GM12878 (cell line): ENCODE measurements at regions not wholly inside any gene's neighbourhood (a gene's known extent, or its start where the extent isn't known, plus 50 kb on each side); places are given as distances from the start of the nearest gene placed in this dataset.

Experiments used
- ATAC-seq: fragments of 200-7000 bp; cut with Tn5 transposase; 3 replicates; pipeline ENCODE4 v1.9.1; 2020; ENCODE audit warnings: mild to moderate bottlenecking, moderate library complexity
- BruUV-seq: library from RNA; stranded (reverse); fragments of 400-500 nt; replicated peaks from 2 replicates; lab custom pipeline; 2021; lab: Mats Ljungman, UMichigan
- CTCF ChIA-PET: fragments of 300-600 bp; sonication (Branson Sonifier 250); formaldehyde crosslinking; extraction: SDS; loops from one replicate; lab custom pipeline; 2021; ENCODE audit warnings: inconsistent platforms; lab: Yijun Ruan, JAX
- POLR2A ChIA-PET: fragments of 350-600 bp; formaldehyde crosslinking; extraction: SDS; loops from one replicate; lab custom pipeline; 2021; ENCODE audit warnings: inconsistent platforms; lab: Charles Lee
- RAD21 ChIA-PET: fragments of 300-600 bp; sonication (Branson Sonifier 250); formaldehyde crosslinking; loops from one replicate; lab custom pipeline; 2023; ENCODE audit warnings: antibody characterized with exemption; ENCODE audit not compliant: unreplicated experiment; lab: Charles Lee
- SMC1A ChIA-PET: fragments of 300-600 bp; sonication (Branson Sonifier 250); formaldehyde crosslinking; loops from one replicate; lab custom pipeline; 2023; ENCODE audit not compliant: unreplicated experiment, uncharacterized antibody; lab: Charles Lee
- DNase-seq: peaks from one replicate; pipeline ENCODE4 v3.0.0-alpha.2; 2011; ENCODE audit warnings: low read depth, low spot score
- FAIRE-seq: peaks from 3 replicates; lab custom pipeline; 2011; peaks lifted over from hg19 to GRCh38; lab: Jason Lieb, UNC
- H2AFZ ChIP-seq: 2 replicates; pipeline ENCODE4 v1.6.0; 2011; ENCODE audit warnings: low read depth, low read length, control low read depth; ENCODE audit not compliant: control insufficient read depth
- H3K27ac ChIP-seq: 2 replicates; pipeline ENCODE4 v1.5.1; 2011; ENCODE audit warnings: control low read depth; ENCODE audit not compliant: control insufficient read depth, insufficient read depth
- H3K27me3 ChIP-seq, 2 experiments: replicated peaks in 1 of 2; 2 replicates each; pipeline versions ENCODE4 v1.6.0 to v1.6.1; 2011; ENCODE audit warnings: low read length in 1 of 2; ENCODE audit not compliant: control insufficient read depth in 2 of 2, insufficient read depth in 2 of 2
- H3K36me3 ChIP-seq, 2 experiments: 2 replicates each; pipeline ENCODE4 v1.5.1; 2011; ENCODE audit warnings: low read length in 1 of 2; ENCODE audit not compliant: control insufficient read depth in 2 of 2, insufficient read depth in 2 of 2
- H3K4me1 ChIP-seq: 2 replicates; pipeline ENCODE4 v1.6.1; 2011; ENCODE audit warnings: mild to moderate bottlenecking, low read length, moderate library complexity, mixed read lengths; ENCODE audit not compliant: control insufficient read depth, insufficient read depth
- H3K4me2 ChIP-seq: 2 replicates; pipeline ENCODE4 v1.6.0; 2011; ENCODE audit warnings: control low read depth; ENCODE audit not compliant: control insufficient read depth, insufficient read depth
- H3K4me3 ChIP-seq: fragments of 200-600 bp; sonication (generic); 2 replicates; pipeline ENCODE4 v1.5.1; 2016
- H3K79me2 ChIP-seq: 2 replicates; pipeline ENCODE4 v1.6.0; 2011; ENCODE audit warnings: low read length; ENCODE audit not compliant: control insufficient read depth, insufficient read depth
- H3K9ac ChIP-seq: 2 replicates; pipeline ENCODE4 v1.8.0; 2011; ENCODE audit warnings: low read length, control low read depth, mixed read lengths; ENCODE audit not compliant: control insufficient read depth, insufficient read depth
- H3K9me3 ChIP-seq: replicated peaks from 3 replicates; pipeline ENCODE4 v1.5.1; 2011; ENCODE audit warnings: mild to moderate bottlenecking, low read length; ENCODE audit not compliant: control insufficient read depth, insufficient read depth
- H4K20me1 ChIP-seq: 2 replicates; pipeline ENCODE4 v1.6.0; 2011; ENCODE audit not compliant: control insufficient read depth, insufficient read depth
- CREM ChIP-seq: IDR thresholded peaks from 2 replicates; pipeline ENCODE4 v1.6.1; 2014; ENCODE audit warnings: antibody characterized with exemption, low read depth
- FOS ChIP-seq: IDR thresholded peaks from 3 replicates; pipeline ENCODE4 v1.6.1; 2011; ENCODE audit warnings: borderline replicate concordance; ENCODE audit not compliant: insufficient read length; ENCODE audit errors: extremely low read depth
- JUNB ChIP-seq: IDR thresholded peaks from 2 replicates; pipeline ENCODE4 v1.6.1; 2016; ENCODE audit warnings: antibody characterized with exemption, mild to moderate bottlenecking
- RFX5 ChIP-seq: IDR thresholded peaks from 2 replicates; pipeline ENCODE4 v1.6.1; 2011; ENCODE audit warnings: low read depth, low read length, improper control_type of control experiment
- SKIL ChIP-seq: fragments of 450-650 bp; IDR thresholded peaks from 2 replicates; pipeline ENCODE4 v1.6.1; 2017; ENCODE audit warnings: mild to moderate bottlenecking, low read depth, inconsistent platforms; ENCODE audit not compliant: poor library complexity, severe bottlenecking
- TARDBP ChIP-seq: IDR thresholded peaks from 2 replicates; pipeline ENCODE4 v1.6.1; 2016; ENCODE audit warnings: borderline replicate concordance
- TCF3 ChIP-seq: IDR thresholded peaks from 2 replicates; pipeline ENCODE4 v1.6.1; 2012; ENCODE audit warnings: low read depth, mild to moderate bottlenecking, low read length, borderline replicate concordance; ENCODE audit not compliant: insufficient read depth
- WGBS: methylation state at CpG from one replicate; pipeline ENCODE4 v1.1.6; 2016; ENCODE audit warnings: low lambda C conversion rate; ENCODE audit not compliant: insufficient replicate concordance, insufficient coverage; ENCODE audit errors: missing lambda C conversion rate; 5-methylcytosine and 5-hydroxymethylcytosine counted together
- in situ Hi-C: fragments of 300-500 bp; cut with MboI; formaldehyde crosslinking; loops from 9 replicates; pipeline ENCODE4 v1.14.3; 2018; ENCODE audit warnings: mixed read lengths
- intact Hi-C: fragments of 100-400 bp; cut with micrococcal nuclease; formaldehyde crosslinking; loops from one replicate; pipeline ENCODE4 v1.14.2; 2022; ENCODE audit not compliant: unreplicated experiment

GRCh38 chr15:95937128-95937528 is 393.4 kb upstream of the NR2F2 start:
- no peak overlapping the region for H2AFZ ChIP-seq
- no peaks in the 10 kb centered on the region for H3K36me3 ChIP-seq
- ATAC-seq (no peak), FAIRE-seq (no peak), DNase-seq (no peak)
- no peaks in the 10 kb centered on the region; the same call in 2 of the 3 replicates for H3K9me3 ChIP-seq
- H3K4me1 ChIP-seq: no peaks in the 10 kb centered on the region
- H3K4me3 ChIP-seq: no peak overlapping the region
- no peaks in the 10 kb centered on the region for H3K27me3 ChIP-seq
- no peak overlapping the region for H3K4me2 ChIP-seq
- intact Hi-C loops: no loop called here
- ChIA-PET RAD21 (no interaction called here), CTCF (interaction anchor here (1.3 to 1.4 kb wide), 2 partner anchors 14 to 61 kb away, joined by 3 to 4 read pairs; no protein-coding TSS in a partner anchor), POLR2A (interaction anchor here (1.4 kb wide), 1 partner anchor 37 kb away, joined by 3 read pairs; no protein-coding TSS in a partner anchor), SMC1A (interaction anchor here (0.6 to 1.4 kb wide), 7 partner anchors 8 to 105 kb away, joined by 3 read pairs; no protein-coding TSS in a partner anchor)
- H3K27ac ChIP-seq: no peak overlapping the region
- WGBS: 26% methylated on average over 2 of the region's 2 CpGs
- H3K9ac ChIP-seq: no peak overlapping the region
- BruUV-seq: no TSS peak
- H3K79me2 ChIP-seq: no peaks in the 10 kb centered on the region
- H4K20me1 ChIP-seq: no peaks in the 10 kb centered on the region
- TF ChIP-seq JUNB: no peak
- no peak for TF ChIP-seq TARDBP
- TF ChIP-seq CREM: no peak
- no peak for TF ChIP-seq TCF3
- no peak for TF ChIP-seq SKIL
- TF ChIP-seq FOS: no peak
- no peak for TF ChIP-seq RFX5
- in situ Hi-C loops: no loop called here
